H1 (cell line): ENCODE measurements at regions not wholly inside any gene's neighbourhood (a gene's known extent, or its start where the extent isn't known, plus 50 kb on each side); places are given as distances from the start of the nearest gene placed in this dataset.

Experiments
- EZH2 ChIP-seq: fragments of 200-600 bp; sonication (generic); IDR thresholded peaks from 2 replicates; pipeline ENCODE4 v1.7.1; 2012; ENCODE audit warnings: low read depth, mild to moderate bottlenecking, moderate library complexity, low read length, inconsistent platforms; ENCODE audit not compliant: severe bottlenecking
- GABPA ChIP-seq: IDR thresholded peaks from 2 replicates; pipeline ENCODE4 v1.6.1; 2011; ENCODE audit warnings: mild to moderate bottlenecking, low read length, moderate library complexity, borderline replicate concordance; ENCODE audit not compliant: insufficient read depth
- HDAC2 ChIP-seq, 2 experiments: fragments of 300-600 bp in 1 of 2; sonication (generic) in 1 of 2; IDR thresholded peaks; 2 replicates each; pipeline ENCODE4 v1.6.1; 2011 to 2012; ENCODE audit warnings: low read depth in 2 of 2, low read length in 2 of 2, mild to moderate bottlenecking in 2 of 2, moderate library complexity in 2 of 2, borderline replicate concordance in 1 of 2, inconsistent platforms in 1 of 2
- HDAC6 ChIP-seq: IDR thresholded peaks from one replicate; pipeline ENCODE4 v1.7.1; 2012; ENCODE audit warnings: low read depth, mild to moderate bottlenecking, inconsistent platforms, low read length, moderate library complexity
- KDM1A ChIP-seq: fragments of 200-600, 300-600 bp; sonication (generic); IDR thresholded peaks from 2 replicates; pipeline ENCODE4 v1.7.1; 2016; ENCODE audit warnings: mild to moderate bottlenecking, low read length, borderline replicate concordance
- POLR2A ChIP-seq, 2 experiments: IDR thresholded peaks; 1 replicate in 1 of 2; 2 replicates in 1 of 2; pipeline ENCODE4 v1.6.1; 2011; ENCODE audit warnings: low read depth in 2 of 2, low read length in 2 of 2, mild to moderate bottlenecking in 2 of 2; ENCODE audit errors: control extremely low read depth in 1 of 2
- POLR2AphosphoS5 ChIP-seq: IDR thresholded peaks from 2 replicates; pipeline ENCODE4 v1.6.1; 2011; ENCODE audit warnings: low read depth, low read length
- RAD21 ChIP-seq, 2 experiments: IDR thresholded peaks in 1 of 2; conservative IDR thresholded peaks in 1 of 2; 2 replicates each; pipeline ENCODE4 v1.6.1; 2011; ENCODE audit warnings: low read depth in 2 of 2, low read length in 2 of 2, improper control_type of control experiment in 1 of 2, inconsistent platforms in 1 of 2, mild to moderate bottlenecking in 1 of 2, moderate library complexity in 1 of 2
- TAF1 ChIP-seq: IDR thresholded peaks from 2 replicates; pipeline ENCODE4 v1.6.1; 2011; ENCODE audit warnings: mild to moderate bottlenecking, low read depth, low read length
- TEAD4 ChIP-seq: IDR thresholded peaks from 2 replicates; pipeline ENCODE4 v1.6.1; 2012; ENCODE audit warnings: low read depth, low read length, inconsistent platforms, mixed read lengths
- ZNF274 ChIP-seq: IDR thresholded peaks from 2 replicates; pipeline ENCODE4 v1.7.0; 2012; ENCODE audit warnings: low read length, borderline replicate concordance; ENCODE audit errors: extremely low read depth
- TF ChIP-seq, protein P1 (sequence below), 3 experiments: IDR thresholded peaks; 1 replicate in 2 of 3; 2 replicates in 1 of 3; pipeline versions ENCODE4 v1.5.1 to v1.6.1; 2011; ENCODE audit warnings: low read length in 3 of 3, mild to moderate bottlenecking in 3 of 3, inconsistent platforms in 2 of 3, low read depth in 1 of 3, moderate library complexity in 1 of 3; ENCODE audit not compliant: insufficient read depth in 1 of 3; ENCODE audit errors: control extremely low read depth in 1 of 3

DNA sequence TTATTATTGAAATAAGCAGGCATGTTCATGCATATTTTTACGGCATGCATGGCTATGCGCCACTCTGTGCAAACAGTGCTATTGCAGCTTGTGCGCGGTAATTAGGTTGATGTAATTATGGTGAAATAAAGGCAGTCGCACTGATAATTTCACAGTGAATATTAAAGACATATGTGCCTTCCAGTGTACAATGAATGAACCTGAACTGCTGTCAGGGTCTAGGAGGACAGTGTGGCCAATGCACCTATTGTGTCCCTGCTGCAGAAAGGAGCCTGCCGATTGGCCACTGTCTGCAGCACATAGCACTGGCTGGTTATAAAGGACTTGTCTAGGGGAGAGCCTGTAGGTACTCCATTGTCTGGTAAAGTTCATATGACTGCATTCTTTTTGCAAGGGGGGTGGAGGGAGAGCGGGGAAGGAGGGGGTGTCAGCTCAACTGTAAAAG lies 340.4 kb downstream of the USP25 start:
- TF ChIP-seq RAD21 (IDR thresholded peaks at IDR 0.05 in 1 of 2, conservative IDR thresholded peaks at IDR 0.05 in 1 of 2; ENCODE audit: low read depth in 2 of 2, low read length in 2 of 2) (no peak), POLR2A (IDR thresholded peaks at IDR 0.05; ENCODE audit: control extremely low read depth in 1 of 2, low read depth in 2 of 2, low read length in 2 of 2) (no peak), POLR2AphosphoS5 (no peak), EZH2 (no peak), ZNF274 (no peak), HDAC6 (no peak), TEAD4 (no peak), GABPA (no peak), KDM1A (no peak), HDAC2 (IDR thresholded peaks at IDR 0.05; ENCODE audit: borderline replicate concordance in 1 of 2, low read depth in 2 of 2, low read length in 2 of 2) (no peak), TAF1 (no peak)
- TF ChIP-seq, protein P1, sequence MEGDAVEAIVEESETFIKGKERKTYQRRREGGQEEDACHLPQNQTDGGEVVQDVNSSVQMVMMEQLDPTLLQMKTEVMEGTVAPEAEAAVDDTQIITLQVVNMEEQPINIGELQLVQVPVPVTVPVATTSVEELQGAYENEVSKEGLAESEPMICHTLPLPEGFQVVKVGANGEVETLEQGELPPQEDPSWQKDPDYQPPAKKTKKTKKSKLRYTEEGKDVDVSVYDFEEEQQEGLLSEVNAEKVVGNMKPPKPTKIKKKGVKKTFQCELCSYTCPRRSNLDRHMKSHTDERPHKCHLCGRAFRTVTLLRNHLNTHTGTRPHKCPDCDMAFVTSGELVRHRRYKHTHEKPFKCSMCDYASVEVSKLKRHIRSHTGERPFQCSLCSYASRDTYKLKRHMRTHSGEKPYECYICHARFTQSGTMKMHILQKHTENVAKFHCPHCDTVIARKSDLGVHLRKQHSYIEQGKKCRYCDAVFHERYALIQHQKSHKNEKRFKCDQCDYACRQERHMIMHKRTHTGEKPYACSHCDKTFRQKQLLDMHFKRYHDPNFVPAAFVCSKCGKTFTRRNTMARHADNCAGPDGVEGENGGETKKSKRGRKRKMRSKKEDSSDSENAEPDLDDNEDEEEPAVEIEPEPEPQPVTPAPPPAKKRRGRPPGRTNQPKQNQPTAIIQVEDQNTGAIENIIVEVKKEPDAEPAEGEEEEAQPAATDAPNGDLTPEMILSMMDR (IDR thresholded peaks at IDR 0.05; ENCODE audit: control extremely low read depth in 1 of 3, insufficient read depth in 1 of 3, low read depth in 1 of 3, low read length in 3 of 3) = no peak
